ENCODE measurements at regions not wholly inside any gene's neighbourhood (a gene's known extent, or its start where the extent isn't known, plus 50 kb on each side); places are given as distances from the start of the nearest gene placed in this dataset.

GRCh38 chr2:10966056-10966455, 54.3 kb downstream of the KCNF1 start:
- no peak for TF ChIP-seq CTCF (IDR thresholded peaks at IDR 0.05)
- no peak for TF ChIP-seq POLR2A (IDR thresholded peaks at IDR 0.05)
- no peak for TF ChIP-seq POLR2AphosphoS5 (IDR thresholded peaks at IDR 0.05)

All from gastroesophageal sphincter (tissue), 3 donors.